ENCODE measurements at regions not wholly inside any gene's neighbourhood (a gene's known extent, or its start where the extent isn't known, plus 50 kb on each side); places are given as distances from the start of the nearest gene placed in this dataset.

DNA sequence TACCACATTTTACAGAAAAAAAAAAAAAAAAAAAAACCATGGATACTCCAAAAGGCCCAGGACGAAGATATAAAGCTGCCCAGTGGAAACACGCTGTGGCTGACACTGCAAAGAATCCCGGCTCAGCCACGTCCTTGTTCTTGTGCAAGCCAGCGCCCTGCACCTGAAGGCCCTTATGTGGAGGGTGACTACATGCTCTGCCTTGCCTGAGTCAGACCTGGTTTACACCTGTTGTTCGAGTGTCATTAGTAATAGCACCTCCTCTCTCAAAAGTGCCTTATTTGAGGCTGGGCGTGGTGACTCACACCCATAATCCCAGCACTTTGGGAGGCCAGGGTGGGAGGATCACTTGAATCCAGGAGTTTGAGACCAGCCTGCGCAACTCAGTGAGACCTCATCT, 54.3 kb upstream of the ZSWIM6 start:
- TF ChIP-seq, protein P1, sequence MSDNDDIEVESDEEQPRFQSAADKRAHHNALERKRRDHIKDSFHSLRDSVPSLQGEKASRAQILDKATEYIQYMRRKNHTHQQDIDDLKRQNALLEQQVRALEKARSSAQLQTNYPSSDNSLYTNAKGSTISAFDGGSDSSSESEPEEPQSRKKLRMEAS (IDR thresholded peaks at IDR 0.05; ENCODE audit: low read depth, low read length): no peak
- TF ChIP-seq, protein P2, sequence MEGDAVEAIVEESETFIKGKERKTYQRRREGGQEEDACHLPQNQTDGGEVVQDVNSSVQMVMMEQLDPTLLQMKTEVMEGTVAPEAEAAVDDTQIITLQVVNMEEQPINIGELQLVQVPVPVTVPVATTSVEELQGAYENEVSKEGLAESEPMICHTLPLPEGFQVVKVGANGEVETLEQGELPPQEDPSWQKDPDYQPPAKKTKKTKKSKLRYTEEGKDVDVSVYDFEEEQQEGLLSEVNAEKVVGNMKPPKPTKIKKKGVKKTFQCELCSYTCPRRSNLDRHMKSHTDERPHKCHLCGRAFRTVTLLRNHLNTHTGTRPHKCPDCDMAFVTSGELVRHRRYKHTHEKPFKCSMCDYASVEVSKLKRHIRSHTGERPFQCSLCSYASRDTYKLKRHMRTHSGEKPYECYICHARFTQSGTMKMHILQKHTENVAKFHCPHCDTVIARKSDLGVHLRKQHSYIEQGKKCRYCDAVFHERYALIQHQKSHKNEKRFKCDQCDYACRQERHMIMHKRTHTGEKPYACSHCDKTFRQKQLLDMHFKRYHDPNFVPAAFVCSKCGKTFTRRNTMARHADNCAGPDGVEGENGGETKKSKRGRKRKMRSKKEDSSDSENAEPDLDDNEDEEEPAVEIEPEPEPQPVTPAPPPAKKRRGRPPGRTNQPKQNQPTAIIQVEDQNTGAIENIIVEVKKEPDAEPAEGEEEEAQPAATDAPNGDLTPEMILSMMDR (IDR thresholded peaks at IDR 0.05; ENCODE audit: low read depth, low read length): no peak
- no peak for TF ChIP-seq POLR2A (IDR thresholded peaks at IDR 0.05; ENCODE audit: extremely low read depth, insufficient read length)
- TF ChIP-seq MYC (IDR thresholded peaks at IDR 0.05; ENCODE audit: low read depth, low read length): no peak
